ENCODE measurements at regions not wholly inside any gene's neighbourhood (a gene's known extent, or its start where the extent isn't known, plus 50 kb on each side); places are given as distances from the start of the nearest gene placed in this dataset.

GRCh38 chr14:76936483-76936882 is 92.0 kb downstream of the IRF2BPL start:
- intact Hi-C loops (cut with DNase I), result no loop called here
- H3K9me3 ChIP-seq, result no peaks in the 10 kb centered on the region
- H3K4me1 ChIP-seq, result peaks cover 5% of the 10 kb centered on the region
- no peaks in the 10 kb centered on the region for H3K27me3 ChIP-seq
- H3K27ac ChIP-seq, result no peak overlapping the region
- H3K4me3 ChIP-seq, result no peak overlapping the region
- no peak for DNase-seq
- no peak for ATAC-seq
- no peak for TF ChIP-seq CTCF (IDR thresholded peaks at IDR 0.05)
- H3K36me3 ChIP-seq, result no peaks in the 10 kb centered on the region

- H3K9me3 ChIP-seq, result no peaks in the 10 kb centered on the region
- H3K27ac ChIP-seq, result no peak overlapping the region
- H3K4me3 ChIP-seq, result no peak overlapping the region
- peaks cover 5% of the 10 kb centered on the region for H3K4me1 ChIP-seq
- no peak for DNase-seq
- no peak for ATAC-seq
- H3K27me3 ChIP-seq, result no peaks in the 10 kb centered on the region
- no peaks in the 10 kb centered on the region for H3K36me3 ChIP-seq
- intact Hi-C loops (cut with DNase I), result no loop called here
- no peak for TF ChIP-seq CTCF (IDR thresholded peaks at IDR 0.05)
These were observed 95.0 kb downstream of the IRF2BPL start for GRCh38 chr14:76933515-76933914.

GRCh38 chr14:76931631-76932402 is 96.7 kb downstream of the IRF2BPL start:
- Histone ChIP-seq H3K4me1 (peaks cover 8% of the 10 kb centered on the region), H3K9me3 (no peaks in the 10 kb centered on the region), H3K27ac (no peak overlapping the region), H3K4me3 (no peak overlapping the region), H3K36me3 (no peaks in the 10 kb centered on the region), H3K27me3 (no peaks in the 10 kb centered on the region)
- intact Hi-C loops (cut with DNase I), result no loop called here
- no peak for TF ChIP-seq CTCF (IDR thresholded peaks at IDR 0.05)
- ATAC-seq (no peak), DNase-seq (no peak)

GRCh38 chr14:76930549-76930948 is 98.0 kb downstream of the IRF2BPL start:
- peaks cover 14% of the 10 kb centered on the region for H3K4me1 ChIP-seq
- TF ChIP-seq CTCF (IDR thresholded peaks at IDR 0.05), result no peak
- no peak for ATAC-seq

GRCh38 chr14:76929927-76930326 is 98.6 kb downstream of the IRF2BPL start:
- H3K4me3 ChIP-seq, result no peak overlapping the region
- no peak overlapping the region for H3K27ac ChIP-seq
- no peaks in the 10 kb centered on the region for H3K36me3 ChIP-seq
- H3K9me3 ChIP-seq, result no peaks in the 10 kb centered on the region
- peaks cover 14% of the 10 kb centered on the region for H3K4me1 ChIP-seq
- no peak for TF ChIP-seq CTCF (IDR thresholded peaks at IDR 0.05)
- no peaks in the 10 kb centered on the region for H3K27me3 ChIP-seq
- DNase-seq (no peak), ATAC-seq (peak; percentile 31)
- intact Hi-C loops (cut with DNase I), result no loop called here

More at GRCh38 chr14:76930549-76930948, 98.0 kb downstream of the IRF2BPL start:
- DNase-seq, result no peak
- no peaks in the 10 kb centered on the region for H3K36me3 ChIP-seq
- H3K27me3 ChIP-seq, result no peaks in the 10 kb centered on the region
- intact Hi-C loops (cut with DNase I), result no loop called here
- H3K27ac ChIP-seq, result no peak overlapping the region
- H3K9me3 ChIP-seq, result no peaks in the 10 kb centered on the region
- H3K4me3 ChIP-seq, result no peak overlapping the region

Measured in upper lobe of right lung (tissue), 1 donor.